ENCODE measurements at regions not wholly inside any gene's neighbourhood (a gene's known extent, or its start where the extent isn't known, plus 50 kb on each side); places are given as distances from the start of the nearest gene placed in this dataset.

DNA sequence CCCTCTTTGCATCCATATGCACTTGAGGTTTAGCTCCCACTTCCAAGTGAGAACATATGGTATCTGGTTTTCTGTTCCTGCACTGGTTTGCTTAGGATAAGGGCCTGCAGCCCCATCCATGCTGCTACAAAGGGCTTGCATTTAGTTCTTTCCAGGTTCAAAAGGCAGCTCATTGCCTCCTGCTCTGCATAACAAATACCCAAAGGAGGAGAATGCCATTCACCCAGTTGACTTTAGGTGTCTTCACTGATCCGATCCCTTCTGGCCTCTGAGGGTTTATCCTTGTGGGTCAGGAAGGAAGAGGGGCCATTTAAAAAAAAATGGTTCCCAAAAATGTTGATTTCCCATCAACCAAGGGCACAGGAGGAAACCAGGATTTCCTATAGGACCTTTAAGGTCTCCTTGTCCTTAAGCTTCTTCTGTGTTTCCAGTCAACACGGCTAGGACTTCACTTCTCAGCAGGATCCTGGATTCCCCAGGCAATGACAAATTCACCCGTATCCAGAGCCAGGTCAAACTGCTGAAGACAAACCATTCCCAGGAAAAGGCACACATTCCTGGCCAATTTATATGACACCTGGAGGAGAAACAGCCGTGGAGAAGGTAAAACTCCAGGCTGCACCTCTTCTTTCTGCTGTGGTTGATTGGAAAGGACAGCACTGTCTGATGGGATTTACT lies 447.7 kb upstream of the CDH4 start:
- TF ChIP-seq, protein P1, sequence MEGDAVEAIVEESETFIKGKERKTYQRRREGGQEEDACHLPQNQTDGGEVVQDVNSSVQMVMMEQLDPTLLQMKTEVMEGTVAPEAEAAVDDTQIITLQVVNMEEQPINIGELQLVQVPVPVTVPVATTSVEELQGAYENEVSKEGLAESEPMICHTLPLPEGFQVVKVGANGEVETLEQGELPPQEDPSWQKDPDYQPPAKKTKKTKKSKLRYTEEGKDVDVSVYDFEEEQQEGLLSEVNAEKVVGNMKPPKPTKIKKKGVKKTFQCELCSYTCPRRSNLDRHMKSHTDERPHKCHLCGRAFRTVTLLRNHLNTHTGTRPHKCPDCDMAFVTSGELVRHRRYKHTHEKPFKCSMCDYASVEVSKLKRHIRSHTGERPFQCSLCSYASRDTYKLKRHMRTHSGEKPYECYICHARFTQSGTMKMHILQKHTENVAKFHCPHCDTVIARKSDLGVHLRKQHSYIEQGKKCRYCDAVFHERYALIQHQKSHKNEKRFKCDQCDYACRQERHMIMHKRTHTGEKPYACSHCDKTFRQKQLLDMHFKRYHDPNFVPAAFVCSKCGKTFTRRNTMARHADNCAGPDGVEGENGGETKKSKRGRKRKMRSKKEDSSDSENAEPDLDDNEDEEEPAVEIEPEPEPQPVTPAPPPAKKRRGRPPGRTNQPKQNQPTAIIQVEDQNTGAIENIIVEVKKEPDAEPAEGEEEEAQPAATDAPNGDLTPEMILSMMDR (conservative IDR thresholded peaks at IDR 0.05): no peak
- no peak for TF ChIP-seq ZFX (IDR thresholded peaks at IDR 0.05)
